ENCODE measurements at regions not wholly inside any gene's neighbourhood (a gene's known extent, or its start where the extent isn't known, plus 50 kb on each side); places are given as distances from the start of the nearest gene placed in this dataset.

GRCh38 chr2:6408057-6408456, 457.6 kb downstream of the CMPK2 start:
- H3K27me3 ChIP-seq (ENCODE audit: insufficient read depth, low read depth, low read length) = no peaks in the 10 kb centered on the region
- H3K36me3 ChIP-seq (ENCODE audit: insufficient read depth, low read length) = no peaks in the 10 kb centered on the region
- H4K20me1 ChIP-seq (ENCODE audit: insufficient read depth) = no peaks in the 10 kb centered on the region
- H3K9me2 ChIP-seq (ENCODE audit: insufficient read depth, low read length) = no peaks in the 10 kb centered on the region
- no peak overlapping the region for H3K4me2 ChIP-seq (ENCODE audit: low read length)
- no peak overlapping the region for H3K4me3 ChIP-seq (ENCODE audit: low read length)
- no peak overlapping the region for H2AFZ ChIP-seq (ENCODE audit: low read depth, low read length)
- H3K9me3 ChIP-seq (ENCODE audit: low read length) = no peaks in the 10 kb centered on the region
- no peaks in the 10 kb centered on the region for H3K79me2 ChIP-seq (replicated peaks; ENCODE audit: insufficient read depth, low read length)
- H3K9ac ChIP-seq (ENCODE audit: low read length) = no peak overlapping the region
- TF ChIP-seq MXI1 (conservative IDR thresholded peaks at IDR 0.05; ENCODE audit: poor library complexity, severe bottlenecking) = no peak
- no peak for TF ChIP-seq CTCF (IDR thresholded peaks at IDR 0.05; ENCODE audit: poor library complexity, severe bottlenecking)
- TF ChIP-seq EP300 (conservative IDR thresholded peaks at IDR 0.05; ENCODE audit: poor library complexity, severe bottlenecking) = no peak
- no peak for TF ChIP-seq SMC3 (conservative IDR thresholded peaks at IDR 0.05; ENCODE audit: poor library complexity)
- TF ChIP-seq REST (IDR thresholded peaks at IDR 0.05; ENCODE audit: borderline replicate concordance) = no peak
- TF ChIP-seq RAD21 (conservative IDR thresholded peaks at IDR 0.05) = no peak
- no peak for TF ChIP-seq POLR2AphosphoS5 (IDR thresholded peaks at IDR 0.05)
- no peaks in the 10 kb centered on the region for H3F3A ChIP-seq (ENCODE audit: insufficient read depth, low read length, poor library complexity, severe bottlenecking)
- no peak overlapping the region for H3K27ac ChIP-seq (ENCODE audit: low read length)

- Histone ChIP-seq H3K79me2 (replicated peaks; ENCODE audit: insufficient read depth, low read length) (no peaks in the 10 kb centered on the region), H3K27ac (ENCODE audit: low read length) (no peak overlapping the region), H3K27me3 (ENCODE audit: insufficient read depth, low read depth, low read length) (no peaks in the 10 kb centered on the region), H3K9me3 (ENCODE audit: low read length) (no peaks in the 10 kb centered on the region), H3K4me3 (ENCODE audit: low read length) (no peak overlapping the region), H3F3A (ENCODE audit: insufficient read depth, low read length, poor library complexity, severe bottlenecking) (no peaks in the 10 kb centered on the region), H2AFZ (ENCODE audit: low read depth, low read length) (no peak overlapping the region), H4K20me1 (ENCODE audit: insufficient read depth) (no peaks in the 10 kb centered on the region), H3K9me2 (ENCODE audit: insufficient read depth, low read length) (no peaks in the 10 kb centered on the region), H3K36me3 (ENCODE audit: insufficient read depth, low read length) (no peaks in the 10 kb centered on the region), H3K4me2 (ENCODE audit: low read length) (no peak overlapping the region), H3K9ac (ENCODE audit: low read length) (no peak overlapping the region)
- TF ChIP-seq EZH2 (IDR thresholded peaks at IDR 0.05; ENCODE audit: borderline replicate concordance, insufficient read depth, low read length, poor library complexity, severe bottlenecking) (no peak), MXI1 (conservative IDR thresholded peaks at IDR 0.05; ENCODE audit: poor library complexity, severe bottlenecking) (no peak), RAD21 (conservative IDR thresholded peaks at IDR 0.05) (no peak), REST (IDR thresholded peaks at IDR 0.05; ENCODE audit: borderline replicate concordance) (no peak)
Measured at GRCh38 chr2:6410313-6410712, 455.4 kb downstream of the CMPK2 start.

All from neural cell (in vitro differentiated cells).